K562 (cell line): ENCODE measurements at regions not wholly inside any gene's neighbourhood (a gene's known extent, or its start where the extent isn't known, plus 50 kb on each side); places are given as distances from the start of the nearest gene placed in this dataset.

Source experiments
- ATAC-seq: fragments of 200-7000 bp; cut with Tn5 transposase; 3 replicates; pipeline ENCODE4 v1.9.1; 2020; ENCODE audit warnings: moderate library complexity
- BruUV-seq: library from RNA; stranded (reverse); fragments of 400-500 nt; replicated peaks from 2 replicates; lab custom pipeline; 2021; lab: Mats Ljungman, UMichigan
- CTCF ChIA-PET: fragments of 300-600 bp; formaldehyde crosslinking; extraction: SDS; loops from one replicate; lab custom pipeline; 2021; ENCODE audit warnings: low intra/inter-chr PET ratio; lab: Yijun Ruan, JAX
- POLR2A ChIA-PET: fragments of 300-600, 350-650 bp; sonication (Branson Sonifier 250); formaldehyde crosslinking; extraction: SDS; loops from one replicate; lab custom pipeline; 2021; ENCODE audit warnings: antibody characterized with exemption, inconsistent platforms; lab: Yijun Ruan, JAX
- DNase-seq, 4 experiments: peaks; one replicate each; pipeline versions ENCODE4 v3.0.0 to v3.0.0-alpha.2; 2011 to 2018; ENCODE audit warnings: low spot score in 3 of 4, mixed read lengths in 3 of 4; ENCODE audit errors: extremely low read depth in 1 of 4
- FAIRE-seq: peaks from 2 replicates; lab custom pipeline; 2011; peaks lifted over from hg19 to GRCh38; lab: Jason Lieb, UNC
- H2AFZ ChIP-seq: 2 replicates; pipeline ENCODE4 v1.6.0; 2011; ENCODE audit warnings: low read depth, low read length, control low read depth, inconsistent platforms
- H3K27ac ChIP-seq: fragments of 200-600 bp; 3 replicates; pipeline ENCODE4 v1.8.0; 2011; ENCODE audit warnings: low read depth, mild to moderate bottlenecking, control low read depth, inconsistent platforms, low read length, moderate library complexity, mixed read lengths; ENCODE audit errors: extremely low read depth
- H3K27me3 ChIP-seq, 2 experiments: fragments of 300-600 bp in 1 of 2; 2 replicates in 1 of 2; 3 replicates in 1 of 2; pipeline versions ENCODE4 v1.6.0 to v1.8.0; 2011; ENCODE audit warnings: inconsistent platforms in 2 of 2, low read length in 2 of 2, mild to moderate bottlenecking in 1 of 2, mixed read lengths in 1 of 2, moderate library complexity in 1 of 2; ENCODE audit not compliant: control insufficient read depth in 2 of 2, insufficient read depth in 2 of 2
- H3K36me3 ChIP-seq: fragments of 300-600 bp; 3 replicates; pipeline ENCODE4 v1.8.0; 2011; ENCODE audit warnings: mild to moderate bottlenecking, low read length, inconsistent platforms; ENCODE audit not compliant: control insufficient read depth, insufficient read depth
- H3K4me1 ChIP-seq, 2 experiments: fragments of 200-600 bp in 1 of 2; replicated peaks in 1 of 2; 2 replicates in 1 of 2; 3 replicates in 1 of 2; pipeline versions ENCODE4 v1.5.1 to v1.8.0; 2011; ENCODE audit warnings: inconsistent platforms in 2 of 2, low read length in 2 of 2, mild to moderate bottlenecking in 1 of 2, mixed read lengths in 1 of 2, moderate library complexity in 1 of 2; ENCODE audit not compliant: control insufficient read depth in 2 of 2, insufficient read depth in 2 of 2
- H3K4me2 ChIP-seq: 2 replicates; pipeline ENCODE4 v1.6.1; 2011; ENCODE audit warnings: low read length, control low read depth, inconsistent platforms, mixed read lengths; ENCODE audit not compliant: insufficient read depth
- H3K4me3 ChIP-seq: fragments of 200-600 bp; sonication (generic), shearing (Covaris generic); 2 replicates; pipeline ENCODE4 v1.5.1; 2016; ENCODE audit warnings: control low read depth, inconsistent platforms
- H3K79me2 ChIP-seq: fragments of 200-600 bp; 3 replicates; pipeline ENCODE4 v1.8.0; 2011; ENCODE audit warnings: low read length, inconsistent platforms; ENCODE audit not compliant: control insufficient read depth, insufficient read depth
- H3K9ac ChIP-seq, 2 experiments: 2 replicates each; pipeline versions ENCODE4 v1.6.0 to v1.6.1; 2011; ENCODE audit warnings: low read depth in 2 of 2, low read length in 2 of 2, control low read depth in 1 of 2, inconsistent platforms in 1 of 2, mild to moderate bottlenecking in 1 of 2, mixed read lengths in 1 of 2; ENCODE audit not compliant: insufficient read depth in 1 of 2
- H3K9me1 ChIP-seq: one replicate; pipeline ENCODE4 v1.6.0; 2011; ENCODE audit warnings: inconsistent platforms, mild to moderate bottlenecking, low read length, moderate library complexity; ENCODE audit not compliant: control insufficient read depth, insufficient read depth
- H3K9me3 ChIP-seq: replicated peaks from 2 replicates; pipeline ENCODE4 v1.5.1; 2011; ENCODE audit warnings: low read depth, low read length, inconsistent platforms; ENCODE audit not compliant: control insufficient read depth, insufficient read depth
- H4K20me1 ChIP-seq: replicated peaks from 2 replicates; pipeline ENCODE4 v1.6.1; 2011; ENCODE audit warnings: low read length, inconsistent platforms, mixed read lengths; ENCODE audit not compliant: control insufficient read depth, insufficient read depth
- BRCA1 ChIP-seq, 2 experiments: fragments of 450-650 bp in 1 of 2; sonication (generic) in 1 of 2; formaldehyde crosslinking in 1 of 2; IDR thresholded peaks; 2 replicates each; pipeline versions ENCODE4 v1.5.0 to v1.6.1; 2017 to 2020; ENCODE audit warnings: mild to moderate bottlenecking in 1 of 2, missing genetic modification reagents in 1 of 2
- BRD9 ChIP-seq: fragments of 450-650 bp; IDR thresholded peaks from 2 replicates; pipeline ENCODE4 v1.6.1; 2018; ENCODE audit warnings: low read depth; ENCODE audit not compliant: partially characterized antibody
- CREB5 ChIP-seq: fragments of 250-450 bp; sonication (Bioruptor Pico); IDR thresholded peaks from 2 replicates; pipeline ENCODE4 v1.5.0; 2020; ENCODE audit warnings: mild to moderate bottlenecking
- FOXA1 ChIP-seq: fragments of 450-650 bp; IDR thresholded peaks from 2 replicates; pipeline ENCODE4 v1.6.1; 2016; ENCODE audit warnings: mild to moderate bottlenecking, borderline replicate concordance
- HDGF ChIP-seq: fragments of 450-650 bp; IDR thresholded peaks from 2 replicates; pipeline ENCODE4 v1.6.1; 2016
- ID3 ChIP-seq, 2 experiments: fragments of 250-450 bp in 1 of 2; fragments of 450-650 bp in 1 of 2; sonication (Bioruptor Pico) in 1 of 2; IDR thresholded peaks; 2 replicates each; pipeline versions ENCODE4 v1.6.1 to v1.8.0; 2016 to 2021; ENCODE audit warnings: mild to moderate bottlenecking in 2 of 2, moderate library complexity in 2 of 2, missing compliant biosample characterization in 1 of 2, missing genetic modification characterization in 1 of 2
- POU5F1 ChIP-seq: fragments of 150-350 bp; IDR thresholded peaks from 2 replicates; pipeline ENCODE4 v1.6.1; 2014; ENCODE audit warnings: borderline replicate concordance, low read length, low read depth, mild to moderate bottlenecking; ENCODE audit not compliant: partially characterized antibody
- RBM22 ChIP-seq: fragments of 200-400 bp; formaldehyde crosslinking; IDR thresholded peaks from 2 replicates; pipeline ENCODE4 v1.6.1; 2018; ENCODE audit warnings: low read length, low read depth; ENCODE audit not compliant: poor library complexity, severe bottlenecking
- ZBTB11 ChIP-seq, 3 experiments: fragments of 200-800 bp in 1 of 3; fragments of 250-450 bp in 1 of 3; fragments of 450-650 bp in 1 of 3; sonication (Bioruptor Pico) in 1 of 3; sonication (Bioruptor generic) in 1 of 3; formaldehyde crosslinking in 1 of 3; IDR thresholded peaks; 2 replicates each; pipeline versions ENCODE4 v1.6.1 to v1.8.0; 2016 to 2022; ENCODE audit warnings: mild to moderate bottlenecking in 2 of 3, missing genetic modification characterization in 2 of 3, missing compliant biosample characterization in 1 of 3, moderate library complexity in 1 of 3
- ZNF165 ChIP-seq: fragments of 250-450 bp; sonication (Bioruptor Pico); IDR thresholded peaks from 2 replicates; pipeline ENCODE4 v1.4.0; 2020; ENCODE audit warnings: borderline replicate concordance
- ZNF586 ChIP-seq: fragments of 450-650 bp; formaldehyde crosslinking; conservative IDR thresholded peaks from 2 replicates; pipeline ENCODE4 v1.4.0; 2020; ENCODE audit warnings: mild to moderate bottlenecking, moderate library complexity
- ZNF717 ChIP-seq: fragments of 250-450 bp; sonication (Bioruptor Pico); IDR thresholded peaks from 2 replicates; pipeline ENCODE4 v1.5.0; 2021
- ZNF778 ChIP-seq: fragments of 450-650 bp; formaldehyde crosslinking; IDR thresholded peaks from 2 replicates; pipeline ENCODE4 v1.4.0; 2020; ENCODE audit warnings: mild to moderate bottlenecking, moderate library complexity
- WGBS: fragments of 100-300 bp; shearing (Covaris generic); methylation state at CpG from one replicate; pipeline ENCODE4 v1.1.6; 2016; ENCODE audit warnings: low coverage, mixed read lengths; ENCODE audit not compliant: insufficient coverage; ENCODE audit errors: missing lambda C conversion rate; 5-methylcytosine and 5-hydroxymethylcytosine counted together
- in situ Hi-C: fragments of 300-500 bp; cut with MboI; formaldehyde crosslinking; loops from 4 replicates; pipeline ENCODE4 v1.15.0; 2018; ENCODE audit warnings: inconsistent platforms, mixed read lengths
- intact Hi-C: fragments of 100-400 bp; cut with micrococcal nuclease; formaldehyde crosslinking; loops from 2 replicates; pipeline ENCODE4 v1.14.2; 2022
- TF ChIP-seq, protein P1 (sequence below): fragments of 250-450 bp; sonication (Bioruptor Pico); IDR thresholded peaks from 2 replicates; pipeline ENCODE4 v1.9.0; 2021; ENCODE audit warnings: mild to moderate bottlenecking

GRCh38 chr4:138851391-138852335, 163.9 kb upstream of the NOCT start (continued):
- no peak for TF ChIP-seq RBM22
- no peak for TF ChIP-seq ZNF165 (CRISPR knock-in tag)
- no peak for TF ChIP-seq ZNF778 (CRISPR knock-in tag)
- no peak for TF ChIP-seq BRD9
- TF ChIP-seq ID3 (CRISPR knock-in tag; IDR thresholded peaks at IDR 0.05), result no peak
- TF ChIP-seq ID3 (tag; IDR thresholded peaks at IDR 0.05), result no peak
- TF ChIP-seq ZNF717 (CRISPR knock-in tag), result no peak
- no peak for TF ChIP-seq CREB5 (CRISPR knock-in tag)

GRCh38 chr4:138845664-138846063, 169.9 kb upstream of the NOCT start:
- intact Hi-C loops, result no loop called here
- ChIA-PET POLR2A (interaction anchor here (0.6 to 1.3 kb wide), 5 partner anchors 9 to 72 kb away, joined by 3 read pairs; no protein-coding TSS in a partner anchor), CTCF (no interaction called here)
- Histone ChIP-seq H2AFZ (no peak overlapping the region), H4K20me1 (no peaks in the 10 kb centered on the region), H3K4me1 (no peaks in the 10 kb centered on the region), H3K79me2 (no peaks in the 10 kb centered on the region), H3K4me3 (no peak overlapping the region), H3K27ac (no peak overlapping the region), H3K9me1 (no peaks in the 10 kb centered on the region), H3K9ac (no peak overlapping the region), H3K4me2 (no peak overlapping the region), H3K36me3 (no peaks in the 10 kb centered on the region), H3K27me3 (peaks cover 9 to 14% of the 10 kb centered on the region in 2 experiments; a peak in 2 of 5 replicates), H3K9me3 (no peaks in the 10 kb centered on the region)
- FAIRE-seq (no peak), DNase-seq (no peak), ATAC-seq (no peak)
- BruUV-seq, result no TSS peak
- WGBS, result 6% methylated on average over 9 of the region's 9 CpGs
- in situ Hi-C loops, result no loop called here
- TF ChIP-seq POU5F1, result no peak
- TF ChIP-seq, protein P1, sequence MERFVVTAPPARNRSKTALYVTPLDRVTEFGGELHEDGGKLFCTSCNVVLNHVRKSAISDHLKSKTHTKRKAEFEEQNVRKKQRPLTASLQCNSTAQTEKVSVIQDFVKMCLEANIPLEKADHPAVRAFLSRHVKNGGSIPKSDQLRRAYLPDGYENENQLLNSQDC (CRISPR knock-in tag), result no peak
- no peak for TF ChIP-seq ZNF586
- no peak for TF ChIP-seq ZBTB11 (CRISPR knock-in tag; IDR thresholded peaks at IDR 0.05)
- no peak for TF ChIP-seq BRCA1 (IDR thresholded peaks at IDR 0.05)
- TF ChIP-seq BRCA1 (CRISPR knock-in tag; IDR thresholded peaks at IDR 0.05), result no peak
- no peak for TF ChIP-seq HDGF
- no peak for TF ChIP-seq FOXA1
